Adrenal gland (tissue), 5 donors: ENCODE measurements at regions not wholly inside any gene's neighbourhood (a gene's known extent, or its start where the extent isn't known, plus 50 kb on each side); places are given as distances from the start of the nearest gene placed in this dataset.

Experiments used
- POLR2A ChIP-seq, 2 donors: fragments of 450-650 bp; IDR thresholded peaks; one replicate each; pipeline ENCODE4 v1.6.1; 2017; ENCODE audit warnings: antibody characterized with exemption in 2 of 2, mild to moderate bottlenecking in 2 of 2, moderate library complexity in 1 of 2
- TF ChIP-seq, protein P1 (sequence below), 6 experiments: fragments of 450-650 bp in 4 of 6; fragments of 200-600 bp in 2 of 6; sonication (generic) in 1 of 6; IDR thresholded peaks; 1 replicate in 5 of 6; 2 replicates in 1 of 6; pipeline versions ENCODE4 v1.5.1 to v1.8.0; 2016 to 2021; ENCODE audit warnings: antibody characterized with exemption in 6 of 6, mild to moderate bottlenecking in 2 of 6, moderate library complexity in 1 of 6
- donor health status: DM: no; HTN: no; CAD: no.

DNA sequence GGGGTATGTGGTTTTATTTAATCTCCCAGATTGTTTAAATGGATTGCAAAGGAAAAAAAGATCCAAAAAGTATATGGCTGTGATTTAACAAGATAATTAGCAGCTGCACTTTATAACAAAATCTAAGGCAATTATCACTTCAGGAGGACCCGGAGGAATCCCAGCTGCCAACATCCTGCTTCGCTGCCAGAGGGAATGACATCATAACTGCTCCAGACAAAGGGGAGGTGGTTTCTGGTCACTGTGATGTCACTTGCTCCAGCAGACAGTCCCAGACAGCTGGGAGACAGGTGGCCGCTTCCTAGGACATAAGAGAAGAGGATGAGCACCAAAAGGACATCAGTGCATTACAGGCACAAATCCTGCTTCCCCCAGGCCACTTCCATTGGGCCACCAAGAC lies 371.0 kb downstream of the BCOR start:
- no peak for TF ChIP-seq POLR2A (IDR thresholded peaks at IDR 0.05)
- TF ChIP-seq, protein P1, sequence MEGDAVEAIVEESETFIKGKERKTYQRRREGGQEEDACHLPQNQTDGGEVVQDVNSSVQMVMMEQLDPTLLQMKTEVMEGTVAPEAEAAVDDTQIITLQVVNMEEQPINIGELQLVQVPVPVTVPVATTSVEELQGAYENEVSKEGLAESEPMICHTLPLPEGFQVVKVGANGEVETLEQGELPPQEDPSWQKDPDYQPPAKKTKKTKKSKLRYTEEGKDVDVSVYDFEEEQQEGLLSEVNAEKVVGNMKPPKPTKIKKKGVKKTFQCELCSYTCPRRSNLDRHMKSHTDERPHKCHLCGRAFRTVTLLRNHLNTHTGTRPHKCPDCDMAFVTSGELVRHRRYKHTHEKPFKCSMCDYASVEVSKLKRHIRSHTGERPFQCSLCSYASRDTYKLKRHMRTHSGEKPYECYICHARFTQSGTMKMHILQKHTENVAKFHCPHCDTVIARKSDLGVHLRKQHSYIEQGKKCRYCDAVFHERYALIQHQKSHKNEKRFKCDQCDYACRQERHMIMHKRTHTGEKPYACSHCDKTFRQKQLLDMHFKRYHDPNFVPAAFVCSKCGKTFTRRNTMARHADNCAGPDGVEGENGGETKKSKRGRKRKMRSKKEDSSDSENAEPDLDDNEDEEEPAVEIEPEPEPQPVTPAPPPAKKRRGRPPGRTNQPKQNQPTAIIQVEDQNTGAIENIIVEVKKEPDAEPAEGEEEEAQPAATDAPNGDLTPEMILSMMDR (IDR thresholded peaks at IDR 0.05) = no peak
